ENCODE measurements at regions not wholly inside any gene's neighbourhood (a gene's known extent, or its start where the extent isn't known, plus 50 kb on each side); places are given as distances from the start of the nearest gene placed in this dataset.

- TF ChIP-seq POLR2A (IDR thresholded peaks at IDR 0.05), result no peak
- TF ChIP-seq CTCF (IDR thresholded peaks at IDR 0.05), result no peak
- no peak for TF ChIP-seq EP300 (IDR thresholded peaks at IDR 0.05)
Measured at GRCh38 chr2:238606311-238606710, 179.6 kb downstream of the ASB1 start.

Data from suprapubic skin (tissue), 3 donors.